ENCODE measurements at regions not wholly inside any gene's neighbourhood (a gene's known extent, or its start where the extent isn't known, plus 50 kb on each side); places are given as distances from the start of the nearest gene placed in this dataset.

- in situ Hi-C loops (cut with MboI; ENCODE audit: low sequenced_read_pairs, unreplicated experiment): no loop called here
- DNase-seq (ENCODE audit: low spot score): no peak
- TF ChIP-seq, protein P1, sequence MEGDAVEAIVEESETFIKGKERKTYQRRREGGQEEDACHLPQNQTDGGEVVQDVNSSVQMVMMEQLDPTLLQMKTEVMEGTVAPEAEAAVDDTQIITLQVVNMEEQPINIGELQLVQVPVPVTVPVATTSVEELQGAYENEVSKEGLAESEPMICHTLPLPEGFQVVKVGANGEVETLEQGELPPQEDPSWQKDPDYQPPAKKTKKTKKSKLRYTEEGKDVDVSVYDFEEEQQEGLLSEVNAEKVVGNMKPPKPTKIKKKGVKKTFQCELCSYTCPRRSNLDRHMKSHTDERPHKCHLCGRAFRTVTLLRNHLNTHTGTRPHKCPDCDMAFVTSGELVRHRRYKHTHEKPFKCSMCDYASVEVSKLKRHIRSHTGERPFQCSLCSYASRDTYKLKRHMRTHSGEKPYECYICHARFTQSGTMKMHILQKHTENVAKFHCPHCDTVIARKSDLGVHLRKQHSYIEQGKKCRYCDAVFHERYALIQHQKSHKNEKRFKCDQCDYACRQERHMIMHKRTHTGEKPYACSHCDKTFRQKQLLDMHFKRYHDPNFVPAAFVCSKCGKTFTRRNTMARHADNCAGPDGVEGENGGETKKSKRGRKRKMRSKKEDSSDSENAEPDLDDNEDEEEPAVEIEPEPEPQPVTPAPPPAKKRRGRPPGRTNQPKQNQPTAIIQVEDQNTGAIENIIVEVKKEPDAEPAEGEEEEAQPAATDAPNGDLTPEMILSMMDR (IDR thresholded peaks at IDR 0.05; ENCODE audit: borderline replicate concordance, control extremely low read depth, extremely low read depth, insufficient read depth, missing control alignments): no peak
These were observed 224.9 kb upstream of the NFE2L3 start for GRCh38 chr7:25926891-25927625.

DNA sequence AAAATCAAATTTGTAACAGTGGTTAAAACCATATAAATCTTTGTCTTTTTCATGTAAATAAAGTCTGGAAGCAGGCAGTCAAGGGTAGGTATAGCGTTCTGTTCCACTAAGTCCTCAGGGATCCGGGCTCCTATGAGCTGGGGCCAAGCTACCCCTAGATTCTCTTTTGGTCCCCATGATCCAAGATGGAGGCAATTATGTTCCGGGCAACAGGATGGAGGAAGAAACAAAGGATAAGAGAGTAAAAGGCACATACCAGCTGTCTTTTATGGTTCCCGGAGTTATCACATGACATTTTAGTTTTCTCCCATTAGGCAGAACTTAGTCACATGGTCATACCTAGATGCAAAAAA lies 224.4 kb upstream of the NFE2L3 start:
- DNase-seq (ENCODE audit: low spot score): no peak
- TF ChIP-seq, protein P1 (IDR thresholded peaks at IDR 0.05; ENCODE audit: borderline replicate concordance, control extremely low read depth, extremely low read depth, insufficient read depth, missing control alignments): no peak
- in situ Hi-C loops (cut with MboI; ENCODE audit: low sequenced_read_pairs, unreplicated experiment): no loop called here

DNA sequence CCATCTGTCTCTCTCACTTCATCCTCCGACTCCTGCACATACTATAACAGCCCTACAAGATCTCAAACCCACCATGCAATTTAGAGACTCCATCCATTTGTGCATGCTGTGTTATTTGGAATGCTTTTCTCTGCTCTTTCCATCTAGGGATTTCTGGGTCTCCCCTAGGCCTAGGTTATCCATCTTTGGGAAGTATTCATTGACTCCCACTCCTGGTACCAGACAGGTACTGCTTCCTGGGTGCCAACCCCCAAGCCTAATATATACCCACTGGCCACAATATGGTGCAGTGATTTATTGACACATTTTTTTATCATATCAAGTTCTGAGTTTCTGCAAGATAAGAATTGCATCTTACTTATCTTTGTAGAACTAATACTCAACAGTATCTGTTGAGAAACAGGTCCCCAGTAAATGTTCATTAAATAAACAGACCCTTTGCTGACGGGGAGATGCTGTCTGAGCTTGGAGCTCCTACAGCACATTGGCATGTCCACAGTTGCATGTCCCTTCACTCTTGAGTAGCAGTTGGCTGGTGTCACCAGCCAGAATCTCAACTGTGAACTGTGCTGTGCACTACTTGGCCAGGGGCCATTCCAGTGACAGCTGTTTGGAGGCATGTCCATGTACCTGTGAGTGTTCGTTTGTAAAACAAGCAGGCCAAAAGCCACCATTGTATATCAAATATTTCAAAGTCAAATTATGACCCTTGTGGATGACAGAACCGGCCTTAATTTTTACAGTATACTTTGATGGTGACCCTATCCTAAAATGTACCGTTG lies 223.3 kb upstream of the NFE2L3 start:
- DNase-seq (ENCODE audit: low spot score): no peak
- TF ChIP-seq, protein P1 (IDR thresholded peaks at IDR 0.05; ENCODE audit: borderline replicate concordance, control extremely low read depth, extremely low read depth, insufficient read depth, missing control alignments): no peak
- in situ Hi-C loops (cut with MboI; ENCODE audit: low sequenced_read_pairs, unreplicated experiment): no loop called here

GRCh38 chr7:25929448-25929847 lies 222.6 kb upstream of the NFE2L3 start:
- TF ChIP-seq, protein P1 (IDR thresholded peaks at IDR 0.05; ENCODE audit: borderline replicate concordance, control extremely low read depth, extremely low read depth, insufficient read depth, missing control alignments): no peak
- no peak for DNase-seq (ENCODE audit: low spot score)
- in situ Hi-C loops (cut with MboI; ENCODE audit: low sequenced_read_pairs, unreplicated experiment): no loop called here

DNA sequence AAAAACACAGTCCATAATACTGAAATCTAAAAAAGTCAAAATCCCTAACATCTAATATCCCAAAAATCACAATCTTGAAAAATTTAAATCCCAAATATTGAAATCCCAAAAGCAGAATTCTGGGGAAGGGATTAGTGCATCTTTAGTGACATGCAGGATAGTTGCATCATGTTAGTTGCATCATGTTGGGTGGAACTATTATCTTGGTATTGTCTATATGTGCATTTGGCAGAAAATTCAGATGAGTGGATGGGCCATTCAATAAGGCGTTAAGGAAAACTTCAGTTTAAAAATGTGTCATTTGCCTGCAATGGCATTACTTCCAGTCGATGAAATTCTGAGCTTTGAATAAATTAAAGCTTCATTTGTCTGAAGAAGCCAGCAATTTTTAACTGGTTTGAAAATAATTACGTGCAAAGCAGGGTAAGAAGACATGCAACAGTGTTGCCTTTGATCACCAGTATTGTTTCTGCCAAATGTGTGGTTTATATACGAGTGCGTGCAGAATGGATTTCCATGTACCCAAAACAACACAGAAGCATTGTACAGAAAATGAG lies 221.4 kb upstream of the NFE2L3 start:
- DNase-seq (ENCODE audit: low spot score): no peak
- TF ChIP-seq, protein P1 (IDR thresholded peaks at IDR 0.05; ENCODE audit: borderline replicate concordance, control extremely low read depth, extremely low read depth, insufficient read depth, missing control alignments): no peak
- in situ Hi-C loops (cut with MboI; ENCODE audit: low sequenced_read_pairs, unreplicated experiment): no loop called here

GRCh38 chr7:25931156-25931555 lies 220.8 kb upstream of the NFE2L3 start:
- in situ Hi-C loops (cut with MboI; ENCODE audit: low sequenced_read_pairs, unreplicated experiment): no loop called here

More at GRCh38 chr7:25931156-25931555, 220.8 kb upstream of the NFE2L3 start:
- TF ChIP-seq, protein P1 (IDR thresholded peaks at IDR 0.05; ENCODE audit: borderline replicate concordance, control extremely low read depth, extremely low read depth, insufficient read depth, missing control alignments): no peak
- no peak for DNase-seq (ENCODE audit: low spot score)
